Type B pancreatic cell (in vitro differentiated cells): ENCODE measurements at regions not wholly inside any gene's neighbourhood (a gene's known extent, or its start where the extent isn't known, plus 50 kb on each side); places are given as distances from the start of the nearest gene placed in this dataset.

Experiments
- DNase-seq: peaks from one replicate; pipeline ENCODE4 v3.0.0; 2021; ENCODE audit warnings: mixed read lengths; ENCODE audit not compliant: unreplicated experiment; ENCODE audit errors: extremely low spot score
- H3K27ac Mint-ChIP-seq: 2 replicates; pipeline ENCODE4 v1.8.0; 2021; ENCODE audit warnings: mild to moderate bottlenecking, mixed read lengths
- H3K27me3 Mint-ChIP-seq: 2 replicates; pipeline ENCODE4 v1.8.0; 2021; ENCODE audit warnings: mixed read lengths
- H3K36me3 Mint-ChIP-seq: 2 replicates; pipeline ENCODE4 v1.8.0; 2021; ENCODE audit warnings: mixed read lengths
- H3K4me1 Mint-ChIP-seq: one replicate; pipeline ENCODE4 v1.8.0; 2021; ENCODE audit warnings: mixed read lengths; ENCODE audit not compliant: unreplicated experiment
- H3K4me3 Mint-ChIP-seq: 2 replicates; pipeline ENCODE4 v1.8.0; 2021; ENCODE audit warnings: mild to moderate bottlenecking, mixed read lengths
- H3K9me3 Mint-ChIP-seq: 2 replicates; pipeline ENCODE4 v1.8.0; 2021; ENCODE audit warnings: mixed read lengths
- CTCF ChIP-seq: fragments of 200-600 bp; sonication (generic); conservative IDR thresholded peaks from 2 replicates; pipeline ENCODE4 v1.5.0; 2021; ENCODE audit warnings: antibody characterized with exemption, mild to moderate bottlenecking

GRCh38 chr17:52395308-52395707, 236.8 kb upstream of the CA10 start:
- TF ChIP-seq CTCF, result no peak
- DNase-seq, result no peak
- no peak overlapping the region for H3K27ac Mint-ChIP-seq
- H3K9me3 Mint-ChIP-seq, result no peaks in the 10 kb centered on the region
- H3K27me3 Mint-ChIP-seq, result peaks cover 24% of the 10 kb centered on the region
- H3K4me3 Mint-ChIP-seq, result no peak overlapping the region
- no peaks in the 10 kb centered on the region for H3K4me1 Mint-ChIP-seq
- no peaks in the 10 kb centered on the region for H3K36me3 Mint-ChIP-seq

GRCh38 chr17:52390422-52390821, 231.9 kb upstream of the CA10 start:
- H3K27me3 Mint-ChIP-seq, result peaks cover 19% of the 10 kb centered on the region
- no peak for TF ChIP-seq CTCF
- H3K36me3 Mint-ChIP-seq, result no peaks in the 10 kb centered on the region
- no peak overlapping the region for H3K27ac Mint-ChIP-seq
- H3K4me3 Mint-ChIP-seq, result no peak overlapping the region
- no peaks in the 10 kb centered on the region for H3K9me3 Mint-ChIP-seq
- no peaks in the 10 kb centered on the region for H3K4me1 Mint-ChIP-seq
- DNase-seq, result no peak

GRCh38 chr17:52389632-52390031, 231.1 kb upstream of the CA10 start:
- no peak overlapping the region for H3K4me3 Mint-ChIP-seq
- H3K36me3 Mint-ChIP-seq, result no peaks in the 10 kb centered on the region
- DNase-seq, result no peak
- TF ChIP-seq CTCF, result no peak
- no peak overlapping the region for H3K27ac Mint-ChIP-seq
- H3K4me1 Mint-ChIP-seq, result no peaks in the 10 kb centered on the region
- peaks cover 12% of the 10 kb centered on the region for H3K27me3 Mint-ChIP-seq
- H3K9me3 Mint-ChIP-seq, result no peaks in the 10 kb centered on the region

GRCh38 chr17:52388941-52389340, 230.4 kb upstream of the CA10 start:
- no peaks in the 10 kb centered on the region for H3K9me3 Mint-ChIP-seq
- no peak overlapping the region for H3K27ac Mint-ChIP-seq
- TF ChIP-seq CTCF, result no peak
- no peak for DNase-seq
- H3K27me3 Mint-ChIP-seq, result peaks cover 6% of the 10 kb centered on the region
- no peak overlapping the region for H3K4me3 Mint-ChIP-seq
- H3K36me3 Mint-ChIP-seq, result no peaks in the 10 kb centered on the region
- H3K4me1 Mint-ChIP-seq, result no peaks in the 10 kb centered on the region

- Mint-ChIP-seq H3K4me3 (no peak overlapping the region), H3K4me1 (no peaks in the 10 kb centered on the region), H3K27me3 (peaks cover 10% of the 10 kb centered on the region), H3K9me3 (no peaks in the 10 kb centered on the region), H3K27ac (no peak overlapping the region), H3K36me3 (no peaks in the 10 kb centered on the region)
- TF ChIP-seq CTCF, result no peak
- DNase-seq, result no peak
These were observed 226.2 kb upstream of the CA10 start for GRCh38 chr17:52384695-52385094.

- Mint-ChIP-seq H3K36me3 (no peaks in the 10 kb centered on the region), H3K27me3 (peaks cover 11% of the 10 kb centered on the region), H3K4me3 (no peak overlapping the region), H3K9me3 (no peaks in the 10 kb centered on the region), H3K4me1 (no peaks in the 10 kb centered on the region), H3K27ac (no peak overlapping the region)
- no peak for DNase-seq
- peak; percentile 84 for TF ChIP-seq CTCF
These were observed 225.1 kb upstream of the CA10 start for GRCh38 chr17:52383493-52384100.
